ENCODE measurements at regions not wholly inside any gene's neighbourhood (a gene's known extent, or its start where the extent isn't known, plus 50 kb on each side); places are given as distances from the start of the nearest gene placed in this dataset.

- ChIA-PET POLR2A (ENCODE audit: unreplicated experiment) (no interaction called here), CTCF (no interaction called here)
- no peak for TF ChIP-seq CTCF (conservative IDR thresholded peaks at IDR 0.05; ENCODE audit: low read depth, low read length)
- no peak for TF ChIP-seq EZH2phosphoT487 (IDR thresholded peaks at IDR 0.05; ENCODE audit: borderline replicate concordance, low read length)
- TF ChIP-seq EZH2 (IDR thresholded peaks at IDR 0.05; ENCODE audit: low read length, unreplicated experiment), result no peak
- no peaks in the 10 kb centered on the region for H3F3A ChIP-seq (ENCODE audit: low read length, unreplicated experiment)
- DNase-seq (peak; percentile 45), ATAC-seq (peak; percentile 56)
- no peaks in the 10 kb centered on the region for H3K9me2 ChIP-seq (replicated peaks; ENCODE audit: low read length)
- H3K4me1 ChIP-seq (ENCODE audit: insufficient read depth, low read length), result no peaks in the 10 kb centered on the region
- H3K9me3 ChIP-seq (ENCODE audit: low read length), result no peaks in the 10 kb centered on the region
- intact Hi-C loops (cut with micrococcal nuclease), result no loop called here
- H3K36me3 ChIP-seq (ENCODE audit: low read depth, low read length), result no peaks in the 10 kb centered on the region
- H3K9ac ChIP-seq (ENCODE audit: low read length), result no peak overlapping the region
- H4K20me1 ChIP-seq (ENCODE audit: low read length), result no peaks in the 10 kb centered on the region
- BruUV-seq (replicated peaks), result no TSS peak
- no peak overlapping the region for H3K4me2 ChIP-seq (ENCODE audit: low read length)
- H2AFZ ChIP-seq (ENCODE audit: low read length), result no peak overlapping the region
- H3K27me3 ChIP-seq (ENCODE audit: low read length), result no peaks in the 10 kb centered on the region
- H3K79me2 ChIP-seq (ENCODE audit: low read length), result no peaks in the 10 kb centered on the region
- H3K27ac ChIP-seq (ENCODE audit: low read length), result 0 out of 2 replicates have a peak overlapping the region, but pooled peaks have one; percentile 3
- H3K4me3 ChIP-seq (ENCODE audit: low read length), result no peak overlapping the region
Observed at GRCh38 chr2:45315861-45316260, 295.2 kb downstream of the SRBD1 start.

GRCh38 chr2:45312275-45312674 is 298.8 kb downstream of the SRBD1 start:
- Histone ChIP-seq H3K27ac (ENCODE audit: low read length) (no peak overlapping the region), H3K27me3 (ENCODE audit: low read length) (no peaks in the 10 kb centered on the region), H3K9me2 (replicated peaks; ENCODE audit: low read length) (no peaks in the 10 kb centered on the region), H3K4me2 (ENCODE audit: low read length) (no peak overlapping the region), H3K4me3 (ENCODE audit: low read length) (no peak overlapping the region), H3K9ac (ENCODE audit: low read length) (no peak overlapping the region), H3K4me1 (ENCODE audit: insufficient read depth, low read length) (no peaks in the 10 kb centered on the region), H3K79me2 (ENCODE audit: low read length) (no peaks in the 10 kb centered on the region), H4K20me1 (ENCODE audit: low read length) (no peaks in the 10 kb centered on the region), H3K36me3 (ENCODE audit: low read depth, low read length) (no peaks in the 10 kb centered on the region), H3K9me3 (ENCODE audit: low read length) (no peaks in the 10 kb centered on the region), H3F3A (ENCODE audit: low read length, unreplicated experiment) (no peaks in the 10 kb centered on the region), H2AFZ (ENCODE audit: low read length) (no peak overlapping the region)
- ChIA-PET CTCF (no interaction called here), POLR2A (ENCODE audit: unreplicated experiment) (no interaction called here)
- no peak for ATAC-seq
- intact Hi-C loops (cut with micrococcal nuclease), result no loop called here
- no TSS peak for BruUV-seq (replicated peaks)
- TF ChIP-seq EZH2phosphoT487 (IDR thresholded peaks at IDR 0.05; ENCODE audit: borderline replicate concordance, low read length) (no peak), EZH2 (IDR thresholded peaks at IDR 0.05; ENCODE audit: low read length, unreplicated experiment) (no peak), CTCF (conservative IDR thresholded peaks at IDR 0.05; ENCODE audit: low read depth, low read length) (no peak)
- no peak for DNase-seq

- no TSS peak for BruUV-seq (replicated peaks)
- H3K4me3 ChIP-seq (ENCODE audit: low read length), result no peak overlapping the region
- POLR2A ChIA-PET (ENCODE audit: unreplicated experiment), result no interaction called here
- H3K4me1 ChIP-seq (ENCODE audit: insufficient read depth, low read length), result no peaks in the 10 kb centered on the region
- intact Hi-C loops (cut with micrococcal nuclease), result no loop called here
- H3F3A ChIP-seq (ENCODE audit: low read length, unreplicated experiment), result no peaks in the 10 kb centered on the region
- ATAC-seq (no peak), DNase-seq (no peak)
- H2AFZ ChIP-seq (ENCODE audit: low read length), result no peak overlapping the region
- H3K9me2 ChIP-seq (replicated peaks; ENCODE audit: low read length), result no peaks in the 10 kb centered on the region
- H3K27ac ChIP-seq (ENCODE audit: low read length), result no peak overlapping the region
- H3K4me2 ChIP-seq (ENCODE audit: low read length), result no peak overlapping the region
- CTCF ChIA-PET, result no interaction called here
- no peaks in the 10 kb centered on the region for H3K27me3 ChIP-seq (ENCODE audit: low read length)
- H3K79me2 ChIP-seq (ENCODE audit: low read length), result no peaks in the 10 kb centered on the region
- no peaks in the 10 kb centered on the region for H4K20me1 ChIP-seq (ENCODE audit: low read length)
- H3K36me3 ChIP-seq (ENCODE audit: low read depth, low read length), result no peaks in the 10 kb centered on the region
- TF ChIP-seq CTCF (conservative IDR thresholded peaks at IDR 0.05; ENCODE audit: low read depth, low read length) (no peak), EZH2 (IDR thresholded peaks at IDR 0.05; ENCODE audit: low read length, unreplicated experiment) (no peak), EZH2phosphoT487 (IDR thresholded peaks at IDR 0.05; ENCODE audit: borderline replicate concordance, low read length) (no peak)
- no peaks in the 10 kb centered on the region for H3K9me3 ChIP-seq (ENCODE audit: low read length)
- H3K9ac ChIP-seq (ENCODE audit: low read length), result no peak overlapping the region
Observed at GRCh38 chr2:45311559-45311958, 299.5 kb downstream of the SRBD1 start.
